Astrocyte of the cerebellum (primary cell): ENCODE measurements at regions not wholly inside any gene's neighbourhood (a gene's known extent, or its start where the extent isn't known, plus 50 kb on each side); places are given as distances from the start of the nearest gene placed in this dataset.

Experiments
- DNase-seq: peaks from one replicate; pipeline ENCODE4 v3.0.0-alpha.2; 2011; ENCODE audit warnings: low read depth
- H3K4me3 ChIP-seq: 2 replicates; pipeline ENCODE4 v1.5.1; 2011; ENCODE audit warnings: mild to moderate bottlenecking, low read depth, low read length, moderate library complexity
- CTCF ChIP-seq: IDR thresholded peaks from 2 replicates; pipeline ENCODE4 v1.5.1; 2012; ENCODE audit warnings: low read length, low read depth, moderate library complexity, mild to moderate bottlenecking; ENCODE audit errors: missing control alignments
- in situ Hi-C: cut with HindIII; loops from 2 replicates; pipeline ENCODE4 v1.10.0; 2017; ENCODE audit warnings: low sequenced_read_pairs

- in situ Hi-C loops, result loop anchor here (5.0 to 10.0 kb wide), 3 partner anchors 323 to 624 kb away; partner anchors contain the start of gene SULF2
- no peak overlapping the region for H3K4me3 ChIP-seq
Observed at GRCh38 chr20:48298851-48299484, 513.7 kb upstream of the SULF2 start.

GRCh38 chr20:48298433-48298832 lies 513.2 kb upstream of the SULF2 start:
- no peak for DNase-seq
- in situ Hi-C loops, result loop anchor here (5.0 to 10.0 kb wide), 3 partner anchors 324 to 624 kb away; partner anchors contain the start of gene SULF2
- H3K4me3 ChIP-seq, result no peak overlapping the region
- TF ChIP-seq CTCF, result no peak

More at GRCh38 chr20:48298851-48299484, 513.7 kb upstream of the SULF2 start:
- DNase-seq, result peak; percentile 96
- TF ChIP-seq CTCF, result no peak

- no peak for DNase-seq
- H3K4me3 ChIP-seq, result no peak overlapping the region
- no peak for TF ChIP-seq CTCF
- in situ Hi-C loops, result loop anchor here (5.0 to 10.0 kb wide), 3 partner anchors 326 to 621 kb away; partner anchors contain the start of gene SULF2
Observed at GRCh38 chr20:48295966-48296421, 510.7 kb upstream of the SULF2 start.

GRCh38 chr20:48295445-48295903 lies 510.2 kb upstream of the SULF2 start:
- TF ChIP-seq CTCF, result peak; percentile 56
- peak; percentile 91 for DNase-seq
- in situ Hi-C loops, result loop anchor here (5.0 to 10.0 kb wide), 3 partner anchors 327 to 621 kb away; partner anchors contain the start of gene SULF2
- H3K4me3 ChIP-seq, result no peak overlapping the region

- no peak for DNase-seq
- H3K4me3 ChIP-seq, result no peak overlapping the region
- TF ChIP-seq CTCF, result no peak
- in situ Hi-C loops, result loop anchor here (5.0 to 10.0 kb wide), 3 partner anchors 327 to 620 kb away; partner anchors contain the start of gene SULF2
Observed at GRCh38 chr20:48294942-48295341, 509.7 kb upstream of the SULF2 start.

- no peak for TF ChIP-seq CTCF
- DNase-seq, result no peak
- in situ Hi-C loops, result loop anchor here (10.0 kb wide), 2 partner anchors 509 to 619 kb away; partner anchors contain the start of gene SULF2
Observed at GRCh38 chr20:48294196-48294595, 508.9 kb upstream of the SULF2 start.

More at GRCh38 chr20:48294196-48294595, 508.9 kb upstream of the SULF2 start:
- no peak overlapping the region for H3K4me3 ChIP-seq
